MCF 10A (cell line): ENCODE measurements at regions not wholly inside any gene's neighbourhood (a gene's known extent, or its start where the extent isn't known, plus 50 kb on each side); places are given as distances from the start of the nearest gene placed in this dataset.

Source experiments
- BruUV-seq: library from RNA; stranded (reverse); fragments of 400-500 nt; replicated peaks from 2 replicates; lab custom pipeline; 2021; lab: Mats Ljungman, UMichigan
- CTCF ChIA-PET: fragments of 300-600 bp; sonication (Branson Sonifier 250); formaldehyde crosslinking; extraction: SDS; loops from one replicate; lab custom pipeline; 2021; ENCODE audit warnings: antibody characterized with exemption, inconsistent platforms; lab: Yijun Ruan, JAX
- POLR2A ChIA-PET: fragments of 300-600, 350-650 bp; sonication (Branson Sonifier 250); formaldehyde crosslinking; extraction: SDS; loops from one replicate; lab custom pipeline; 2020; ENCODE audit warnings: antibody characterized with exemption, inconsistent platforms; lab: Yijun Ruan, JAX
- DNase-seq: peaks from one replicate; pipeline ENCODE4 v3.0.0-alpha.2; 2018; ENCODE audit not compliant: unreplicated experiment
- H3K27ac Mint-ChIP-seq: one replicate; pipeline ENCODE4 v1.8.0; 2022; ENCODE audit warnings: mild to moderate bottlenecking, low read depth, mixed read lengths; ENCODE audit not compliant: unreplicated experiment
- H3K27me3 Mint-ChIP-seq: one replicate; pipeline ENCODE4 v1.8.0; 2022; ENCODE audit warnings: mixed read lengths; ENCODE audit not compliant: insufficient read depth, unreplicated experiment
- H3K36me3 Mint-ChIP-seq: one replicate; pipeline ENCODE4 v1.8.0; 2022; ENCODE audit warnings: mild to moderate bottlenecking, moderate library complexity, mixed read lengths; ENCODE audit not compliant: insufficient read depth, unreplicated experiment
- H3K4me1 Mint-ChIP-seq: one replicate; pipeline ENCODE4 v1.8.0; 2022; ENCODE audit warnings: mixed read lengths; ENCODE audit not compliant: insufficient read depth, unreplicated experiment
- H3K4me3 Mint-ChIP-seq: one replicate; pipeline ENCODE4 v1.8.0; 2022; ENCODE audit warnings: mild to moderate bottlenecking, moderate library complexity, mixed read lengths; ENCODE audit not compliant: unreplicated experiment
- H3K9me3 Mint-ChIP-seq: one replicate; pipeline ENCODE4 v1.8.0; 2022; ENCODE audit warnings: mixed read lengths; ENCODE audit not compliant: unreplicated experiment
- intact Hi-C: fragments of 100-400 bp; cut with micrococcal nuclease; formaldehyde crosslinking; loops from 2 replicates; pipeline ENCODE4 v1.14.1; 2022
- TF ChIP-seq, protein P1 (sequence below): fragments of 200-600 bp; IDR thresholded peaks from one replicate; pipeline ENCODE4 v1.8.0; 2022; ENCODE audit warnings: antibody characterized with exemption, mild to moderate bottlenecking; ENCODE audit not compliant: unreplicated experiment

DNA sequence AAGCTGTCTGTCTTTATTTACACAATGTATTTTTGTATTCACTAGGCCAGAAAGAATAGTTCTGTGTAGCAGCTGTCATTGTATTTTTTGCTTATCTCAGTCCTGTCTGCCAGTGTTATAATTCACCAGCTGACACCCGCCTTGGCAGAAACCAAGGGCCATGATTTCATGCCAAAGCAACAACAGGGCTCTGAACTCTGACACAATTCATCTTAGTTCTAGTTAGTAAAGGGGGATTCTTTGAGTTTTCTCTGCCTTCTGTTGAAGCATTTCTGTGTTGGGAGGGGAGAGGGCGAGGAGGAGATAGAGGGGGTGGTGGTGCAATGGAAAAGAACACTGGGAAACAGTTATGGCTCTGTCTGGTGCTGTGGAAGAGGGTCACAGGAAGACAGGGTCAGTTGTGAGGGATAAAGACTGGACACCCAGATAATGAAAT is 684.6 kb upstream of the MARCKS start:
- POLR2A ChIA-PET = no interaction called here
- CTCF ChIA-PET = no interaction called here
- no TSS peak for BruUV-seq
- no peak for DNase-seq
- no peaks in the 10 kb centered on the region for H3K4me1 Mint-ChIP-seq
- no peaks in the 10 kb centered on the region for H3K9me3 Mint-ChIP-seq
- H3K4me3 Mint-ChIP-seq = no peak overlapping the region
- H3K27me3 Mint-ChIP-seq = no peaks in the 10 kb centered on the region
- TF ChIP-seq, protein P1, sequence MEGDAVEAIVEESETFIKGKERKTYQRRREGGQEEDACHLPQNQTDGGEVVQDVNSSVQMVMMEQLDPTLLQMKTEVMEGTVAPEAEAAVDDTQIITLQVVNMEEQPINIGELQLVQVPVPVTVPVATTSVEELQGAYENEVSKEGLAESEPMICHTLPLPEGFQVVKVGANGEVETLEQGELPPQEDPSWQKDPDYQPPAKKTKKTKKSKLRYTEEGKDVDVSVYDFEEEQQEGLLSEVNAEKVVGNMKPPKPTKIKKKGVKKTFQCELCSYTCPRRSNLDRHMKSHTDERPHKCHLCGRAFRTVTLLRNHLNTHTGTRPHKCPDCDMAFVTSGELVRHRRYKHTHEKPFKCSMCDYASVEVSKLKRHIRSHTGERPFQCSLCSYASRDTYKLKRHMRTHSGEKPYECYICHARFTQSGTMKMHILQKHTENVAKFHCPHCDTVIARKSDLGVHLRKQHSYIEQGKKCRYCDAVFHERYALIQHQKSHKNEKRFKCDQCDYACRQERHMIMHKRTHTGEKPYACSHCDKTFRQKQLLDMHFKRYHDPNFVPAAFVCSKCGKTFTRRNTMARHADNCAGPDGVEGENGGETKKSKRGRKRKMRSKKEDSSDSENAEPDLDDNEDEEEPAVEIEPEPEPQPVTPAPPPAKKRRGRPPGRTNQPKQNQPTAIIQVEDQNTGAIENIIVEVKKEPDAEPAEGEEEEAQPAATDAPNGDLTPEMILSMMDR = no peak
- intact Hi-C loops = no loop called here
- H3K36me3 Mint-ChIP-seq = peaks cover 4% of the 10 kb centered on the region
- H3K27ac Mint-ChIP-seq = no peak overlapping the region

- no TSS peak for BruUV-seq
- H3K4me1 Mint-ChIP-seq = peaks cover 23% of the 10 kb centered on the region
- ChIA-PET CTCF (interaction anchor here (0.6 kb wide), 2 partner anchors 186 to 209 kb away, joined by 3 to 5 read pairs; no protein-coding TSS in a partner anchor), POLR2A (no interaction called here)
- no peak overlapping the region for H3K27ac Mint-ChIP-seq
- H3K9me3 Mint-ChIP-seq = no peaks in the 10 kb centered on the region
- H3K4me3 Mint-ChIP-seq = no peak overlapping the region
- H3K27me3 Mint-ChIP-seq = no peaks in the 10 kb centered on the region
- peak; percentile 66 for DNase-seq
- intact Hi-C loops = no loop called here
- TF ChIP-seq, protein P1 = no peak
- H3K36me3 Mint-ChIP-seq = no peaks in the 10 kb centered on the region
Measured at GRCh38 chr6:113178349-113178748, 678.8 kb upstream of the MARCKS start.

DNA sequence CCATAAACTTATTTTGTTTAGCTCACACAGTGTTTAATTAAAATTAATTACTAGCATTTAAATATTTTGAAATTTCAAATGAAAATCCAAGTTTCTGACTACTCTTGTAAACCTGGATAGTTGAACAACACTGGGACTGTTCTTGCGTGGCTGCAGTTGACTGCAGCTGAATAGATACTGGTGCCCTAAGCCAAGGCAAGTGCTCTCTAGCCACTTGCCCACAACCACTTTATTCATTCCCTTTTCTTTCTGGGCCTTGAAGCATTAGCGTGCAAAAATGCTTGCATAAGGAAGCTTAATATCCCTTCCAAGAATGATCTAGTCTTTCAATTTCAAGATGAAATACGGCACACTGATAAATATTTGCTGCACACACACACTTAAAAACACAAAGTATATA is 676.0 kb upstream of the MARCKS start:
- Mint-ChIP-seq H3K36me3 (no peaks in the 10 kb centered on the region), H3K27me3 (no peaks in the 10 kb centered on the region), H3K4me3 (no peak overlapping the region), H3K9me3 (no peaks in the 10 kb centered on the region), H3K4me1 (peaks cover 23% of the 10 kb centered on the region), H3K27ac (no peak overlapping the region)
- no peak for DNase-seq
- intact Hi-C loops = no loop called here
- ChIA-PET POLR2A (interaction anchor here (0.7 kb wide), 1 partner anchor 727 kb away, joined by 3 read pairs; no protein-coding TSS in a partner anchor), CTCF (interaction anchor here (1.0 to 1.4 kb wide), 2 partner anchors 9 to 126 kb away, joined by 3 read pairs; no protein-coding TSS in a partner anchor)
- TF ChIP-seq, protein P1 = no peak
- no TSS peak for BruUV-seq

GRCh38 chr6:113182370-113183141 is 674.6 kb upstream of the MARCKS start:
- ChIA-PET POLR2A (interaction anchor here (0.6 kb wide), 1 partner anchor 180 kb away, joined by 3 read pairs; no protein-coding TSS in a partner anchor), CTCF (interaction anchor here (0.8 kb wide), 1 partner anchor 111 kb away, joined by 3 read pairs; no protein-coding TSS in a partner anchor)
- Mint-ChIP-seq H3K36me3 (no peaks in the 10 kb centered on the region), H3K27me3 (no peaks in the 10 kb centered on the region), H3K4me1 (peaks cover 23% of the 10 kb centered on the region), H3K9me3 (no peaks in the 10 kb centered on the region), H3K4me3 (no peak overlapping the region), H3K27ac (peak overlapping the region; percentile 46)
- DNase-seq = peak; percentile 59
- TF ChIP-seq, protein P1 = no peak
- BruUV-seq = no TSS peak
- intact Hi-C loops = no loop called here
